Progenitor cell of endocrine pancreas (in vitro differentiated cells): ENCODE measurements at regions not wholly inside any gene's neighbourhood (a gene's known extent, or its start where the extent isn't known, plus 50 kb on each side); places are given as distances from the start of the nearest gene placed in this dataset.

Experiments
- DNase-seq: peaks from one replicate; pipeline ENCODE4 v3.0.0; 2021; ENCODE audit warnings: low spot score; ENCODE audit not compliant: unreplicated experiment
- H3K27ac Mint-ChIP-seq: 2 replicates; pipeline ENCODE4 v1.8.0; 2021; ENCODE audit warnings: mild to moderate bottlenecking, moderate library complexity, mixed read lengths
- H3K27me3 Mint-ChIP-seq: 2 replicates; pipeline ENCODE4 v1.8.0; 2021; ENCODE audit warnings: mixed read lengths
- H3K36me3 Mint-ChIP-seq: 2 replicates; pipeline ENCODE4 v1.8.0; 2022; ENCODE audit warnings: mixed read lengths; ENCODE audit not compliant: insufficient read depth
- H3K4me1 Mint-ChIP-seq: 2 replicates; pipeline ENCODE4 v1.8.0; 2021; ENCODE audit warnings: low read depth, mixed read lengths
- H3K4me3 Mint-ChIP-seq: 2 replicates; pipeline ENCODE4 v1.8.0; 2021; ENCODE audit warnings: low read depth, mild to moderate bottlenecking, moderate library complexity, mixed read lengths
- H3K9me3 Mint-ChIP-seq: 2 replicates; pipeline ENCODE4 v1.8.0; 2021; ENCODE audit warnings: low read depth, mixed read lengths
- CTCF ChIP-seq: fragments of 200-600 bp; sonication (generic); IDR thresholded peaks from one replicate; pipeline ENCODE4 v1.5.0; 2021; ENCODE audit warnings: antibody characterized with exemption, mild to moderate bottlenecking; ENCODE audit not compliant: unreplicated experiment

- peaks cover 67% of the 10 kb centered on the region for H3K9me3 Mint-ChIP-seq
- H3K4me1 Mint-ChIP-seq = no peaks in the 10 kb centered on the region
- H3K4me3 Mint-ChIP-seq = no peak overlapping the region
- TF ChIP-seq CTCF = no peak
- no peaks in the 10 kb centered on the region for H3K27me3 Mint-ChIP-seq
- no peak for DNase-seq
- no peak overlapping the region for H3K27ac Mint-ChIP-seq
- no peaks in the 10 kb centered on the region for H3K36me3 Mint-ChIP-seq
These were observed 1540.5 kb downstream of the UQCRFS1 start for GRCh38 chr19:27672309-27673047.

- H3K4me3 Mint-ChIP-seq = no peak overlapping the region
- H3K36me3 Mint-ChIP-seq = no peaks in the 10 kb centered on the region
- peaks cover 63% of the 10 kb centered on the region for H3K9me3 Mint-ChIP-seq
- H3K4me1 Mint-ChIP-seq = no peaks in the 10 kb centered on the region
- DNase-seq = no peak
- no peaks in the 10 kb centered on the region for H3K27me3 Mint-ChIP-seq
- no peak for TF ChIP-seq CTCF
- H3K27ac Mint-ChIP-seq = no peak overlapping the region
These were observed 1541.1 kb downstream of the UQCRFS1 start for GRCh38 chr19:27671876-27672275.

GRCh38 chr19:27660428-27660827 lies 1552.5 kb downstream of the UQCRFS1 start:
- Mint-ChIP-seq H3K27ac (no peak overlapping the region), H3K4me3 (no peak overlapping the region), H3K9me3 (peaks cover 50% of the 10 kb centered on the region), H3K4me1 (no peaks in the 10 kb centered on the region), H3K27me3 (no peaks in the 10 kb centered on the region), H3K36me3 (peaks cover 2% of the 10 kb centered on the region)
- DNase-seq = no peak
- TF ChIP-seq CTCF = no peak

GRCh38 chr19:27657271-27658051 lies 1555.5 kb downstream of the UQCRFS1 start:
- Mint-ChIP-seq H3K27me3 (no peaks in the 10 kb centered on the region), H3K27ac (no peak overlapping the region), H3K4me1 (no peaks in the 10 kb centered on the region), H3K4me3 (no peak overlapping the region), H3K9me3 (peaks cover 59% of the 10 kb centered on the region), H3K36me3 (peaks cover 2% of the 10 kb centered on the region)
- no peak for DNase-seq
- TF ChIP-seq CTCF = no peak

GRCh38 chr19:27654266-27654990 lies 1558.5 kb downstream of the UQCRFS1 start:
- H3K27me3 Mint-ChIP-seq = no peaks in the 10 kb centered on the region
- peak; percentile 0 for DNase-seq
- H3K36me3 Mint-ChIP-seq = peaks cover 4% of the 10 kb centered on the region
- no peak overlapping the region for H3K27ac Mint-ChIP-seq
- no peak overlapping the region for H3K4me3 Mint-ChIP-seq
- no peaks in the 10 kb centered on the region for H3K4me1 Mint-ChIP-seq
- H3K9me3 Mint-ChIP-seq = peaks cover 64% of the 10 kb centered on the region
- no peak for TF ChIP-seq CTCF
